Hypothalamus (tissue), 51 donors: ENCODE measurements at regions not wholly inside any gene's neighbourhood (a gene's known extent, or its start where the extent isn't known, plus 50 kb on each side); places are given as distances from the start of the nearest gene placed in this dataset.

Experiments
- DNase-seq, 51 donors: peaks; one replicate each; lab custom pipeline; 2025; lab: John Stamatoyannopoulos, UW

- no peak for DNase-seq
Observed at GRCh38 chr21:38945545-38946245, 140.0 kb downstream of the ETS2 start.

GRCh38 chr21:38944903-38945302 lies 139.2 kb downstream of the ETS2 start:
- DNase-seq, result no peak

DNA sequence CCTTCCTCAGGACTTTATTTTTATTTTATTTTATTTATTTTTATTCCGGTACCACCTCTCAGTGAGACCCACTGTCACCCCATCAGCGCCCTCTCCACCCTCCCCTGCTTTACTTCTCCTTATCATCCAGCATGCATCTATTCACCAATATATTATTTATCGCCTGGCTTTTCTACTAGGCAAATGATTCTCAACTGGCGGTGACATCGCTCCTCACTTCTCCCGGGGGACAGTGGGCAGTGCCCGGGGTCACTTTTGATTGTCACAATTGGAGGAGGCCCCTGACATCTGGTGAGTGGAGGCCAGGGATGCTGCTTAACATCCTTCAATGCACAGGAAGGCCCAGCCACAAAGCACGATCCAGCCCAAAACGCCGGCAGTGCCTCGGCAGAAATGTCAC lies 138.7 kb downstream of the ETS2 start:
- DNase-seq, result no peak

DNA sequence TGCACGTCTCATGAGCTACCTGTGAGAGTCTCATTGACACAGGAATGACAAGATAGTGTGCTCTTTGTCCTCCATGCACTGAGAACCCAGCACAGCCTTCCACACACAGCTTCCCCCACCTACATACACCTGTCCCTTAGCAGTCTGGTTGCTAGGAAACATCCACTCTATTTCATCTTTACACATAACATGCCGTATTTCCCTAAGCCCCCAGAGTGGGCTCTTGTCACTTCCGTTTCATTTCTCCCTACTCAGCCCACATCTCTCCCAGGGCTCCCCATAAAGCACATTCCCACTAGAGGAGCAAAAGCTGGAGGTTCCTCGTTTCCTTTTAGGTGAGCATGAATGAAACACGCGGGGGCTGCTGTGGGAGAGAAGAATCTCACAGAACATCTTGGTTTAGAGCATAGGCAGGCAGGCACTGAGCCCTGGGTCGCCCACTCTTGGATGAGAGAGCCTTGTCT lies 137.1 kb downstream of the ETS2 start:
- DNase-seq, result peak in 4 of 51 donors; percentile 5 to 61 (median 46)

- no peak for DNase-seq
Observed at GRCh38 chr21:38938769-38939168, 133.0 kb downstream of the ETS2 start.

- peak in 12 of 51 donors; percentile 5 to 41 (median 24) for DNase-seq
Observed at GRCh38 chr21:38938343-38938742, 132.6 kb downstream of the ETS2 start.

- no peak for DNase-seq
Observed at GRCh38 chr21:38937844-38938243, 132.1 kb downstream of the ETS2 start.

- DNase-seq, result no peak
Observed at GRCh38 chr21:38937286-38937790, 131.6 kb downstream of the ETS2 start.

DNA sequence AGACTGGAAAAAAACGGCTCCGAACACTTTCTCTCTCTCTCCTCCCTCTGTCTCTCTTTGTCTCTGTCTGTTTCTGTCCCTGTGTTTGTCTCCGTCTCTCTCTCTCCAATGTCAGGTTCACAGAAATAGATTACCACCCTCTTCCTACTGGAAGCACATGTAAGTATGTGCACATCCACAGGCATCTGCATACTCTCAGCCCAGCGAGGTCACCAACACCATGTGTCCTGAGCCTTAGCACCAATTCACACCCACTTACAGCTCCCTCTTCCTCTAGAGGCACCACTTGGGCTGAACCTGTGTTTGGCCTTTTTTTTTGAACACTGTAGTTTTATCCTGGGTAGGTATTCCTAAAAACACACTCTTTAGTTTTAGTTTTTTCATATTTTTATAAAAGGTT lies 130.5 kb downstream of the ETS2 start:
- DNase-seq, result no peak

DNA sequence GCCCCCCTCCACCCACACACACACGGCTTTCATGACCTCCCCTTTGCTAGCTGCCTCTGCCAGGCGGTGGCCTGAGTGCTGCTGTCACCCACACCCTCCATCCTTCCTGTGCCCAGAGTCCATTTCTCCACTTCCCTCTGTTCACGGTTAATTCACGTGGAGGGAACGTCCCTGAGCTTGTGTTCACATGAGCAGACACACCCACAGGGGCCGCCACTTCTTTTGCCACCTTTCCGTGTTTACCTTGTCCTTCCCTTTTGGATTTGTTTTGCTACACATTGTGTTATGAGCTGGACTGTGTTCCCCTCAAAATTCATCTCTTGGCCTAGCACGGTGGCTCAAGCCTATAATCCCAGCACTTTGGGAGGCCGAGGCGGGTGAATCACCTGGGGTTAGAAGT lies 128.0 kb downstream of the ETS2 start:
- no peak for DNase-seq

GRCh38 chr21:38931291-38931690 lies 125.6 kb downstream of the ETS2 start:
- no peak for DNase-seq

DNA sequence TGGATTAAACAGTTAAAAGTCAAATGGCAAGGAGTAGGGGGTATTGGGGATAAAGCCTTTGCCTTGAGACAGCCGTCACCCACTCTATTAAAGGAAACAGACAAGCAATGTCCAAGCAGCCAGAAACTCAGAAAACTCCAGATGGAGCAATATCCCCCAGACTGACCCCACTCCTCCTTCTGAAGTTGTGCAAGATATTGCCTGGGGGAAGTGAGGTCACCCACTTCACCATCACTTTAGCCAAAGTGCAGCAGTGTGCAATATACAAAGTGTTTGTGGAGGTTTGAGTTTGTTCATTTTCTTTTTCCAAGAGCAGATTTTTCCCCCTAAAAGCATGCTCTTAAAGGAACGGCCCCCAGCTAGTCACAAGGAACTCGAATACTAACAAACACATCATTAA lies 125.1 kb downstream of the ETS2 start:
- peak in 2 of 51 donors; percentile 11 to 12 for DNase-seq

DNA sequence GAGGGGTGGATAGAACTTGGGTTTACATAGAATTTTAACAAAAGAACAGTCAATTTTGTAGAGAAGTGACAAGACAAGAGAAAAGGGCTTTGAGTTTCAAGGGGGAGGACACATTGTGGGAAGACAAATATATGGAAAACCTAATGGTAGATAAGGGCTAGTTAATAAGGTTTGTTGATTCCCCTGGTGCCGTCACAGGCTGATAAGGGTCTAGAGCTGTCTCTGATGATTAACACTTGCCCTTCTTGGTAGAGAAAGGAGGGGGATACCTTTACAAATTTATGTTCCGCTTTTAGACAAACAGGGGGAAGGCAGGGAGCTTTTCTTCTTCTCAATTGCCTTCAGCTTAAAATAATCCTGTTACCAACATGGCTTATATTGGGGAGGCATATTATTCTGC lies 124.3 kb downstream of the ETS2 start:
- DNase-seq, result no peak

DNA sequence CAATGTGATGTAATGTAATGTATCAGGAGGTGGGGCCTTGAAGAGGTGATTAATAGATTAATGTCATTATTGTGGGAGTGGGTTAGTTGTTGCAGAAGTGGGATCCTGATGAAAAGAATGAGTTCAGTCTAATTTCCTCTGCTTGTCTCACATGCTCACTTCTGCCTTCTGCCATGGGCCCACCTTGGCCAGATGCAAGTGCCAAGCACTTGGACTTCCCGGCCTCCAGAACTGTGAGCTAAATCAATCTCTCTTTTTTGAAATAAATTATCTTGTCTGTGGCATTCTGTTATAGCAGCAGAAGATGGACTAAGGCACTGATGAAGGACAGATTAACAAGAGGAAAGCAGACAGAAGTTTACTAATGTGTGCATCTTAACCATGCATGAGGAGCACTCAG lies 123.9 kb downstream of the ETS2 start:
- no peak for DNase-seq

- no peak for DNase-seq
Observed at GRCh38 chr21:38929142-38929541, 123.4 kb downstream of the ETS2 start.

DNA sequence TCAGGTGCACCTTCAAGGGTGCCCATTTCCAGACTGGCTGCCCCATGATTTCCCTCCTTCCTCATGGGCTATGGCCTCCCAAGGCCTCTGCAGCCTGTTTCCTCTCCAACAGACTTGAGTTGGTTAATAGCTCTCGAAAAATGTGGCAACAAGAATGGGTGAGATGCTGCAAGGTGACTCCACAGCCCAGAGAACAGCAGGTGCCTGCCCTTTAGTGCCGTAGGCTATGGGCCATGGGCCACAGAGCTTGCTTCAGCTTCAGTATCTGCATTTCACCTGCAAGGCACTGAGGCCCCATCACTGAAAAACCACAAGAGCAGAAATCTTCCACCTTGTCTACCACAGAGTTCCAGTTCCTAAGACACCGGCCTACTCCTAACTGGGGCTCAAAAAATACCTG lies 122.0 kb downstream of the ETS2 start:
- no peak for DNase-seq

DNA sequence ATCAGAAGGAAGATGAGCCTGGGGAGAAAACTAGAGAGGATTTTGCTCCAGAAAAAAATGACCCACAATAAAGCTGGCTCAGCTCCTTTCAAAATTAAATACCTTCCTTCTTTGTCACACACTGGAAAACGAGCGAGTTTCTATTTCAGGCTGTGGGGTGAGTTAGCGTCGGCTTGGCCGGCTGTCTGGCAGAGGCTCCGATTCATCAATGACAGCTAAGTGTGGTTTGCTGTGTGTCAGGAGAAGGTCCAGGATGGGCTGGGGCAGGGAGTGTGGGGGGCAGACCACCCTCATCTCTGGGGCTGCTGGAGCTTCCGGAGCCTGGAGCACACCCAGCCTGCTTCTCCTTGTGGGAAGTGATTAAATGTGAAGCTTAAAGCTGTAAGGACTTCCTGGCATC lies 120.2 kb downstream of the ETS2 start:
- peak in 8 of 51 donors; percentile 4 to 57 (median 14) for DNase-seq

GRCh38 chr21:38925478-38925877 lies 119.7 kb downstream of the ETS2 start:
- DNase-seq, result no peak

DNA sequence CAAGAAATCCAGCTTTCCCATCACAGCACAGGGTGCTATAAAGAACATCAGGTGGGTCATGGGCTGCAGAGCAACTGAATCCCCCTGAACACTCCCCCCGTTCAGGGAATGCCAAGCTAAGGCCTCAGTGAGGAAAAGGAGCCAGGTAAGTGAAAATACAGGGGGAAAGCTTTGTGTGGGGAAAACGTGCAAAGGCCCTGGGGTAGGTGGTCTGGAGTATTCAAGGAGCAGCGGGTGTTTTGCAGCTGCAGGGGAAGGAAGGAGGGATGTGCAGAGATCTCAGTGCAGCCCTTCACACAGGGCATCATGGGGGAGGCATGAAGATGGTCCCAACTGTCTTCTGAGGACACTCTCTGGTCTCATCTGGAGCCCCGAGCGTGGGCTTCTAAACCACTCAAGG lies 119.2 kb downstream of the ETS2 start:
- no peak for DNase-seq

DNA sequence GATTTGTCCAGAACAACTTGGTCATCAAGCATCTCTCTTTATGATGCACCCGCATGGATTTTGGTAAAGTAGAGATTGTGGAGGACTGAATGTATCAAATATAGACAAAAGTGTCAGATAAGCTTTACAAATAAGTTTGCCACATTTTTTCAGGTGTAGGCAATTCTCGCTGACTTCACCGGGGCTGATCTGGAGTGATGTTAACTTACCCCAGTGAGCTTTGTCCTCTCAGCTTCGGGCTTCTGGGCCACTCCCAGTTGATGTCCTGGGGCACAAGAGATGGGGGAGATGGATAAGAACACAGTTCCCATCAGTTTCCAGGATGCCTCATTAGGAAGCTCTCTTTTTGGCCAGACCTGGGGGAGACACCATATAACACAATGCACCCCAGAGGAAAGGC lies 117.7 kb downstream of the ETS2 start:
- no peak for DNase-seq

DNA sequence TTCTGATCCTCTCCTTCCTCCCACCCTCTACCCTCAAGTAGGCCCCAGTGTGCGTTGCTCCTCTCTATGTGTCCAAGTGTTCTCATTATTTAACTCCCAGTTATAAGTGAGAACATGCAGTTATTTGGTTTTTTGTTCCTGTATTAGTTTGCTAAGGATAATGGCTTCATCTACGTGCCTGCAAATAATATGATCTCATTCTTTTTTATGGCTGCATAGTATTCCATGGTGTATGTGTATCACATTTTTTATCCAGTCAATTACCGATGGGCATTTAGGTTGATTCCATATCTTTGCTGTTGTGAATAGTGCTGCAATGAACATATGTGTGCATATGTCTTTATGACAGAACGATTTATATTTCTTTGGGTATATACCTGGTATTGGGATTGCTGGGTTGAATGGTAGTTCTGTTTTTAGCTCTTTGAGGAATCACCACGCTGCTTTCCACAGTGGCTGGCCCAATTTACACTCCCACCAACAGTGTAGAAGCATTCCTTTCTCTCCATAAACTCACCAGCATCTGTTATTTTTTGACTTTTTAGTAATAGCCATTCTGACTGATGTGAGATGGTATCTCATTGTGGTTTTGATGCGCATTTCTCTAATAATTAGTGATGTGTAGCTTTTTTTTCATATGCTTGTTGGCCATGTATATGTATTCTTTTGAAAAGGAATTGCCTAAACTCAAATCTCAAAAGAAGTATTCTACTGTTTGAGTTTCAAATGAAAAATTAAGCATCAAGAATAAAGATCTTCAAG lies 116.9 kb downstream of the ETS2 start:
- no peak for DNase-seq
